Spleen (tissue), 11 donors: ENCODE measurements at regions not wholly inside any gene's neighbourhood (a gene's known extent, or its start where the extent isn't known, plus 50 kb on each side); places are given as distances from the start of the nearest gene placed in this dataset.

ENCODE experiments used
- DNase-seq: peaks from one replicate; pipeline ENCODE4 v3.0.0-alpha.2; 2020
- H3K27ac ChIP-seq, 8 donors: fragments of 200-600 bp; sonication (generic) in 7 of 8; 1 replicate in 4 of 8; 2 replicates in 4 of 8; pipeline versions ENCODE4 v1.5.0 to v1.8.0; 2016 to 2021; ENCODE audit warnings: inconsistent platforms in 4 of 8, mild to moderate bottlenecking in 4 of 8, moderate library complexity in 1 of 8
- H3K27me3 ChIP-seq, 7 donors: fragments of 200-600 bp; sonication (generic) in 6 of 7; replicated peaks in 1 of 7; 1 replicate in 4 of 7; 2 replicates in 3 of 7; pipeline versions ENCODE4 v1.5.0 to v1.8.0; 2016 to 2021; ENCODE audit warnings: inconsistent platforms in 3 of 7, mild to moderate bottlenecking in 1 of 7
- H3K36me3 ChIP-seq, 6 donors: fragments of 200-600 bp; sonication (generic) in 5 of 6; 1 replicate in 4 of 6; 2 replicates in 2 of 6; pipeline versions ENCODE4 v1.5.0 to v1.8.0; 2016 to 2021; ENCODE audit warnings: inconsistent platforms in 2 of 6
- H3K4me1 ChIP-seq, 6 donors: fragments of 200-600 bp; sonication (generic) in 5 of 6; 1 replicate in 3 of 6; 2 replicates in 3 of 6; pipeline versions ENCODE4 v1.5.0 to v1.8.0; 2016 to 2021; ENCODE audit warnings: inconsistent platforms in 3 of 6
- H3K4me3 ChIP-seq, 8 donors: fragments of 200-600 bp; sonication (generic) in 7 of 8; 1 replicate in 4 of 8; 2 replicates in 4 of 8; pipeline versions ENCODE4 v1.5.0 to v1.8.0; 2016 to 2021; ENCODE audit warnings: inconsistent platforms in 4 of 8, mild to moderate bottlenecking in 4 of 8, moderate library complexity in 2 of 8
- H3K9me3 ChIP-seq, 8 donors: fragments of 200-600 bp; sonication (generic) in 7 of 8; 1 replicate in 4 of 8; 2 replicates in 4 of 8; pipeline versions ENCODE4 v1.5.0 to v1.8.0; 2016 to 2021; ENCODE audit warnings: inconsistent platforms in 4 of 8
- POLR2A ChIP-seq, 3 donors: fragments of 450-650 bp; IDR thresholded peaks; one replicate each; pipeline ENCODE4 v1.5.1; 2017; ENCODE audit warnings: antibody characterized with exemption in 3 of 3, mild to moderate bottlenecking in 1 of 3
- POLR2AphosphoS5 ChIP-seq, 3 donors: sonication (generic); formaldehyde crosslinking; IDR thresholded peaks; one replicate each; pipeline ENCODE4 v1.5.1; 2017; ENCODE audit warnings: antibody characterized with exemption in 3 of 3
- WGBS, 5 donors: extraction: QIAGEN DNeasy Blood & Tissue Kit in 3 of 5; methylation state at CpG; one replicate each; pipeline versions ENCODE4 v1.1.5 to v1.1.7; 2013 to 2018; 5-methylcytosine and 5-hydroxymethylcytosine counted together
- intact Hi-C: fragments of 100-400 bp; cut with DNase I; formaldehyde crosslinking; loops from one replicate; pipeline ENCODE4 v1.15.0; 2023; ENCODE audit warnings: low total_unique reads
- TF ChIP-seq, protein P1 (sequence below), 11 experiments: fragments of 200-600 bp in 7 of 11; fragments of 450-650 bp in 4 of 11; sonication (generic) in 4 of 11; IDR thresholded peaks in 8 of 11; conservative IDR thresholded peaks in 3 of 11; 1 replicate in 7 of 11; 2 replicates in 4 of 11; pipeline versions ENCODE4 v1.4.0 to v1.8.0; 2016 to 2021; ENCODE audit warnings: antibody characterized with exemption in 11 of 11, inconsistent platforms in 4 of 11, mild to moderate bottlenecking in 1 of 11
- donor health status: healthy with polysubstance abuse.
- donor health status: DM: no; HTN: no; CAD: no; lungs with moderate emphysema.
- donor health status: DM: no; HTN: no; CAD: no.
- donor health status: Bipolar disorder and iron deficiency.
- donor health status: healthy.
- donor health status: DM: no; HTN: no; CAD: no.
- donor health status: DM: yes; HTN: yes; CAD: no.

DNA sequence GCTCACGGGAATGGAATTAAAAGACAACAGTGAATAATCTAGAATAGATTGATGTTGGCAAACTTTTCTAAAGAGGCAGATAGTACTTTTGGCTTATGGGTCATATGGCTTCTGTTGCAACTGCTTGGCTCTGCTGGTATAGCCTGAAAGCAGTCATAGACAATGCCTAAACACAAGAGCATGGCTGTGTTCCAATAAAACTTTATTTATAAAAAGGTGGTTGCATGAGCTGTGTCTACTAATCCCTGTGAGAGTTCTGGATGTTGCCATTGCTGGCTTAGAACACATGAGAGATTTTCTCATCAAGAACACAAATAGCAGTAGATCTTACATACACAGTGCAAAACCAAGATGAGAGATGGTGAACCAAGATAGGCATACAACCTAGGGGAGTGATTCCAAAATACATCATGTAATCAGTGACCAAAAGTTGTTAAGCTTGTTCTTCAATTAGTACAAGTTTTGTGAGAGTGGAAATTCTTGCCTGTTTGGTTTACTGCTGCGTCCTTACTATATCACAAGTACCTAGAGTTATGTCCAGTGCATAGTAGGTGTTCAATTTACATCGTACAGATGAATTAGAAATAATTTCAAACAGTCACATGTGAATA is 380.0 kb downstream of the METTL4 start:
- TF ChIP-seq POLR2A (IDR thresholded peaks at IDR 0.05) (no peak), POLR2AphosphoS5 (IDR thresholded peaks at IDR 0.05) (no peak)
- TF ChIP-seq, protein P1, sequence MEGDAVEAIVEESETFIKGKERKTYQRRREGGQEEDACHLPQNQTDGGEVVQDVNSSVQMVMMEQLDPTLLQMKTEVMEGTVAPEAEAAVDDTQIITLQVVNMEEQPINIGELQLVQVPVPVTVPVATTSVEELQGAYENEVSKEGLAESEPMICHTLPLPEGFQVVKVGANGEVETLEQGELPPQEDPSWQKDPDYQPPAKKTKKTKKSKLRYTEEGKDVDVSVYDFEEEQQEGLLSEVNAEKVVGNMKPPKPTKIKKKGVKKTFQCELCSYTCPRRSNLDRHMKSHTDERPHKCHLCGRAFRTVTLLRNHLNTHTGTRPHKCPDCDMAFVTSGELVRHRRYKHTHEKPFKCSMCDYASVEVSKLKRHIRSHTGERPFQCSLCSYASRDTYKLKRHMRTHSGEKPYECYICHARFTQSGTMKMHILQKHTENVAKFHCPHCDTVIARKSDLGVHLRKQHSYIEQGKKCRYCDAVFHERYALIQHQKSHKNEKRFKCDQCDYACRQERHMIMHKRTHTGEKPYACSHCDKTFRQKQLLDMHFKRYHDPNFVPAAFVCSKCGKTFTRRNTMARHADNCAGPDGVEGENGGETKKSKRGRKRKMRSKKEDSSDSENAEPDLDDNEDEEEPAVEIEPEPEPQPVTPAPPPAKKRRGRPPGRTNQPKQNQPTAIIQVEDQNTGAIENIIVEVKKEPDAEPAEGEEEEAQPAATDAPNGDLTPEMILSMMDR (IDR thresholded peaks at IDR 0.05 in 8 of 11, conservative IDR thresholded peaks at IDR 0.05 in 3 of 11): no peak
- Histone ChIP-seq H3K9me3 (peaks cover 0 to 18% (median 14%) of the 10 kb centered on the region in 8 donors), H3K4me3 (no peak overlapping the region), H3K4me1 (no peaks in the 10 kb centered on the region), H3K36me3 (no peaks in the 10 kb centered on the region), H3K27ac (no peak overlapping the region), H3K27me3 (no peaks in the 10 kb centered on the region)
- intact Hi-C loops: no loop called here
- 73 to 91% (median 84%) methylated on average over 3 of the region's 3 CpGs for WGBS, 5 donors
- no peak for DNase-seq

DNA sequence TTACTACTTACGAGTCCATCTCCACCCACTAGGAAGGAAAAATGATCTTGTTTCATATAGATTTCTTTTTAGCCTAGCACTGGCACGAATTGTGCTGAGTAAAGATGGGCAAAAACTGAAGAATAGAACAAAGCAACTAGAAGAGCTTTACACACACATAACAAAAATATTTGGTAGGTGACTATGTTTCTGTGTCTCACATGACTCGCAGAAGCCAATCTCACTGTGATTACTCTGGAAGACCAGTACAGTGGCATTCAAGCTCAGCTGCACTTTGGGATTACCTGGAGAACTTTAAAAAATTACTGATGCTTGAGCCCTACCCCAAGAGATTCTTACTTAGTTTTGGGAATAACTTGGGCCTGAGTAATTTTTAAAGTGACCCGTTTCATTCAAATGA is 378.7 kb downstream of the METTL4 start:
- DNase-seq: no peak
- 77 to 90% (median 88%) methylated on average over 4 of the region's 4 CpGs for WGBS, 5 donors
- Histone ChIP-seq H3K9me3 (peaks cover 0 to 18% (median 14%) of the 10 kb centered on the region in 8 donors), H3K36me3 (no peaks in the 10 kb centered on the region), H3K4me1 (no peaks in the 10 kb centered on the region), H3K27ac (no peak overlapping the region), H3K27me3 (no peaks in the 10 kb centered on the region), H3K4me3 (no peak overlapping the region)
- TF ChIP-seq POLR2AphosphoS5 (IDR thresholded peaks at IDR 0.05) (no peak), POLR2A (IDR thresholded peaks at IDR 0.05) (no peak)
- TF ChIP-seq, protein P1 (IDR thresholded peaks at IDR 0.05 in 8 of 11, conservative IDR thresholded peaks at IDR 0.05 in 3 of 11): no peak
- intact Hi-C loops: no loop called here

DNA sequence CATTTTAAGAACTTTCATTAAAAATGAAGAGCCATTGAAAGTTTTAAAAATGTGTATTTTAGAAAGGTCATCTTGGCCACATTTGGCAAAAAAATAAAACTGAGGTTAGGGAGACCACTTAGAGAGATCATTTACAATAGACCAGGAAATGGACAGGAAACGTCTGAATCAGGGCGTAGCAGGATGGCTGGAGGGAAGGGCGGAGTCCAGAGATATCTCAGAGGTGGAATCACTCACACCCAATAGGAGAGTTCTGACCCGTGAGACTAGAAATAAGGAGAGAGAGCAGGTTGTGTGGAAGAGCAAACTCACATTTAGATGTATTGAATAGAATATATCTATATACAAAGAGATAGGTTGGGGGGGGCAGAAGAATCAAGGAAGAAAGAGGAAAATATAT is 373.4 kb downstream of the METTL4 start:
- H3K4me3 ChIP-seq: no peak overlapping the region
- H3K27me3 ChIP-seq: no peaks in the 10 kb centered on the region
- no peak for TF ChIP-seq POLR2A (IDR thresholded peaks at IDR 0.05)
- no peak for TF ChIP-seq POLR2AphosphoS5 (IDR thresholded peaks at IDR 0.05)
- no peaks in the 10 kb centered on the region for H3K36me3 ChIP-seq
- H3K27ac ChIP-seq: no peak overlapping the region
- intact Hi-C loops: no loop called here
- H3K4me1 ChIP-seq: peaks cover 0 to 4% (median 0%) of the 10 kb centered on the region in 6 donors
- DNase-seq: no peak
- 43 to 55% (median 50%) methylated on average over 4 of the region's 4 CpGs for WGBS, 5 donors
- H3K9me3 ChIP-seq: peaks cover 0 to 15% (median 12%) of the 10 kb centered on the region in 8 donors

DNA sequence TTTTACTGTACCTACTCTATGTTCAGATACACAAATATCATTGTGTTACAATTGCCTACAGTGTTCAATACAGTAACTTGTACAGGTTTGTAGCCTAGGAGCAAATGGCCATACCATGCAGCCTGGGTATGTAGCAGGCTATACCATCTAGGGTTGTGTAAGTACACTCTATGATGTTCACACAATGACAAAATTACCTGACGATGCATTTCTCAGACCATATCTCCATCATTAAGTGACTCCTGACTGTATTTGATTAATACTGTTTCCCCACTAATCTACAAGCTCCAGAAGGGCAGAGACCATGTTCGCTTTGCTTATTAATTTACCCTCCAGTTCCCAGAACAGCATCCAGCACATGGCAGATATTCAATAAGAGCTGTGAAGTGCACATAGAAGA is 372.2 kb downstream of the METTL4 start:
- TF ChIP-seq, protein P1 (IDR thresholded peaks at IDR 0.05 in 8 of 11, conservative IDR thresholded peaks at IDR 0.05 in 3 of 11): no peak
- TF ChIP-seq POLR2AphosphoS5 (IDR thresholded peaks at IDR 0.05) (no peak), POLR2A (IDR thresholded peaks at IDR 0.05) (no peak)
- intact Hi-C loops: no loop called here
- Histone ChIP-seq H3K4me3 (no peak overlapping the region), H3K9me3 (peaks cover 0 to 4% (median under 1%) of the 10 kb centered on the region in 8 donors), H3K27me3 (no peaks in the 10 kb centered on the region), H3K27ac (no peak overlapping the region), H3K4me1 (peaks cover 0 to 4% (median 0%) of the 10 kb centered on the region in 6 donors), H3K36me3 (no peaks in the 10 kb centered on the region)
- WGBS, 5 donors: 82 to 96% (median 88%) methylated on average over 2 of the region's 2 CpGs
- DNase-seq: no peak
